Stimulated activated CD8-positive, alpha-beta memory T cell treated with anti-CD3 and anti-CD28 coated beads, Interleukin-15, amount 100 ng/mL, for 1 hour (primary cell): ENCODE measurements at regions not wholly inside any gene's neighbourhood (a gene's known extent, or its start where the extent isn't known, plus 50 kb on each side); places are given as distances from the start of the nearest gene placed in this dataset.
"Not testable (repeated sequence)": the region's sequence is repeated elsewhere in the genome, so short reads cannot be mapped to it uniquely, and the experiment has no call there.

ENCODE experiments used
- DNase-seq: peaks from one replicate; pipeline ENCODE4 v3.0.0-alpha.2; 2020; ENCODE audit warnings: low read depth

- no peak for DNase-seq
Observed at GRCh38 chr3:181920409-181920808, 208.7 kb downstream of the SOX2 start.

DNA sequence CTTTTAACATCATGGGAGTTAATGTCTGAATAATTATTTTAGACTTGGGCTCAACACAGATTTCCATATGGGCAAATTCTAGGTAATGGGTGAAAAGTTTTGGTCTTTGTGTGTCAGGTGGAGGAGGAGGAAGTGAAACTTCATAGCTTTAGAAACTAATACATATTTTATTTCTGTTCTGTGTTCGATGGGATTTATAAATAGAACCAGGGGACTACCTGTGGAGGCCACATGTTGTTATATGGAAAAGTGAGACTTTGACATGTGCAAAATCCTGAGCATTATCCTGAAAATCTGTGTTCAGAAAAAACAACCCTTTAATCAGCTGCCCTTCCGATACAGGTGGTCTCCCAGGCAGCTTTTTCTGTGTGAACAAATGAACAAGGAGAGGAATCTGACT is 209.5 kb downstream of the SOX2 start:
- DNase-seq: no peak

GRCh38 chr3:181925841-181926240 is 214.1 kb downstream of the SOX2 start:
- DNase-seq: not testable (repeated sequence)

DNA sequence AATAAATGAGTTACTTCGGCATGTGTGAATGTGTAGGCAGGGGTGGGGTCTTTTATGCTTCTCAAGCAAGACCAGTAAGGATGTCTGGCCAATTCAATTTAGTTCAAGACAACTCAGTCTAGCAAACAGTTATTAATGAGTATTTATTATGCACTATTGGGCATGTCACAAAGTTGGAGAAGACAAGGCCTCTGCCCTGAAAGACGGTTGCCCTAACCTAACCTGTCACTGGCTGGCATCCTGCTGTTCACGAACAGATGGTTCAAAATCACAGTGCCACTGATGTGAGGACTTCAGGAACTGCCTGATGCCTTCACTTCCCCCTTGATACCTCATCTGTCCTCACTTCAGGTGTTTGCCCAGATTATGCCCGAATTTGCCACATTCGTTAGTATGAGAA is 217.8 kb downstream of the SOX2 start:
- no peak for DNase-seq

- no peak for DNase-seq
Observed at GRCh38 chr3:181930105-181930504, 218.4 kb downstream of the SOX2 start.

GRCh38 chr3:181932039-181932438 is 220.3 kb downstream of the SOX2 start:
- no peak for DNase-seq

DNA sequence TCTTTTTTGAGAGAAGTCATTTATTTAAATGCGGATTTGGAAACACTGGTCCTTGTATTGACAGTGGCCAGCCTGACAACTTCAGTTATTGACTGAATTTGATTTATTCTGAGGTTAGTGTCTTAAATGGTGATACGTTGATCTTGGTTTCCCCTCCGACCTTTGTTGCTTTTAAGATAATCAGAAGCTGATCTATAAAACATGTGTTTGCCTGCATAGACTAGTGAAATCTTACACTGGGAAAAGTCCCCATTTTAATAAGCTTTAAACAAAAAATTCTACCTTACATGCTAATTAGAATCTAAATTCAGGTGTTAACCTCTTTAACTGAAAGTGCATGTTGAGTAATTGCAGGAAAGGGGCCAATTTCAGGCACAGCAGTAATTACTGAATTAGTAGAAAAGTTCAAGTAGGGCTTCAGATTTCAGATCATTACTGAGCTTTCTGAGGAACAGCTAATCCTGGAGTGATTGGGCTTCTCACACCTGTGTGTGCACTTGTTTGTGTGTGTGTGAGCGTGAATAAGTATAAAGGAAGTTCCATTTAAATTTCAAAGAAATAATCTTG is 221.4 kb downstream of the SOX2 start:
- no peak for DNase-seq

GRCh38 chr3:181935915-181936314 is 224.2 kb downstream of the SOX2 start:
- DNase-seq: no peak

GRCh38 chr3:181936774-181937173 is 225.0 kb downstream of the SOX2 start:
- DNase-seq: no peak

DNA sequence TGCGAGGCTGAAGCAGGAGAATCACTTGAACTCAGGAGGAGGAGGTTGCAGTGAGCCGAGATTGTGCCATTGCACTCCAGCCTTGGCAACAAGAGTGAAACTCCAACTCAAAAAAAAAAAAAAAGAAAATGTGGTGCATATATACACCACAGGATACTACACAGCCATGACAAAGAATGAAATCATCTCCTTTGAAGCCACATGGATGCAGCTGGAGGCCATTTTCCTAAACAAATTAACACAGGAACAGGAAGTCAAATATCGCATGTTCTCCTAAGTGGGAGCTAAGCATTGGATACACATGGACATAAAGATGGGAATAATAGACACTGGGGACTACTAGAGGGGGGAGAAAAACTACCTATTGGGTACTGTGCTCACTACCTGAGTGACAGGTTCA is 226.9 kb downstream of the SOX2 start:
- not testable (repeated sequence) for DNase-seq

- no peak for DNase-seq
Observed at GRCh38 chr3:181940703-181941102, 229.0 kb downstream of the SOX2 start.

- DNase-seq: no peak
Observed at GRCh38 chr3:181941250-181941649, 229.5 kb downstream of the SOX2 start.

- DNase-seq: no peak
Observed at GRCh38 chr3:181943285-181943684, 231.6 kb downstream of the SOX2 start.

- no peak for DNase-seq
Observed at GRCh38 chr3:181947606-181948005, 235.9 kb downstream of the SOX2 start.

DNA sequence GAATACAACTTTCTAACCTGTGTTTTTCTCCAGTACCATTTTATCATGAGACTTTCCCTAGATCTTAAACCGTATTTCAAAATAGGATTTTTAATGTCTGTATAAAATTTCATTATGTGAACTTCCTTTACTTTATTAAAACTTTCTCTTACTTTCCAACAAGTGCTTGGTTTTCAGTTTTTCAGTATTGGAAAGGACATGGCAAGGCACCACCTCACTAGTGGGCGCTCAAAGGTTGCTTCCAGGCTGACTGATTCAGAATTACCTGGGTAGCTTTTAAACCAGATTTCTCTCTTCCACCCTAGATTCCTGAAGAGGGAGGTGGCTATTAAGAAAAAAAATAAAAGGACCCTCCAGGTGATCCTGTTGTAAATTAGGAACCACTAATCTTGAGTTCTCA is 236.6 kb downstream of the SOX2 start:
- DNase-seq: no peak

- DNase-seq: no peak
Observed at GRCh38 chr3:181952221-181952620, 240.5 kb downstream of the SOX2 start.

DNA sequence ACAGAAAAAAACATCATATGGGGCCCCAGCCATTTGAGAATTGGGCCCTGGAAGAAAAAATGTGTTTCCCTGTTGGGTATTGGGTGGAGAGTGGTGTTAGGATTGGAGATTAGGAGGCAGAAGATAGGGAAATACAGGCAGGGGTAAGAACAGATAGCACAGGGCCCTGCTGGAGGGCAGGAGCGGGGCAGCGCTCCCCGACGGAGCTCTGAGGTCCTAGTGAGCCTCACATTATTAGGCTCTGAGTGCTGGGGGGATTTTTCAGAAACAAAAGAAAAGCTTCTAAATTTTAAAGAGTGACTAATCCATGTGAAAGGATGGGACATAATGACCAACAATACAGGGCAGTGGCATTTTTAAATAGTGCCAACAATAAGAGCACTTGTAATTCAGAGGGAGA is 241.2 kb downstream of the SOX2 start:
- no peak for DNase-seq

- no peak for DNase-seq
Observed at GRCh38 chr3:181955566-181955965, 243.8 kb downstream of the SOX2 start.

DNA sequence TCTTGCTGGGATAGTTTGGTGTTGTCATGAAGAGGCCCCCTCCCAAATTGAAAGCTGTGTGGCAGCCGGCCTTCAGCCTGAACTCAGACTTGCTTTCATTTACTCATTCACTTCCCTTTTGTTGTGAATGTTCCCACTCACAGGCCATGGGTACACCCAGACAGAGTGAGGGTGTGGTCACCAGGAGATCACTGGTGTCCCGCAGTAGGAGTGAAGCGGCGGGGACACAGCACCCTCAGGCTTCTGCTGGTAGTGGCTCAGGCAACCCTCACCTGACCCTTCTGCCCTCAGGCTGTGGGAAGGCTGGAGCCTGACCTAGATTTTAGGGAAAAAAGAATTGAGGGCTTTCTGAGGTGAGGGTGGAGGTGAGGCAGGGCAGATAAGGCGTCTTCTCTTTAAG is 244.4 kb downstream of the SOX2 start:
- DNase-seq: no peak

DNA sequence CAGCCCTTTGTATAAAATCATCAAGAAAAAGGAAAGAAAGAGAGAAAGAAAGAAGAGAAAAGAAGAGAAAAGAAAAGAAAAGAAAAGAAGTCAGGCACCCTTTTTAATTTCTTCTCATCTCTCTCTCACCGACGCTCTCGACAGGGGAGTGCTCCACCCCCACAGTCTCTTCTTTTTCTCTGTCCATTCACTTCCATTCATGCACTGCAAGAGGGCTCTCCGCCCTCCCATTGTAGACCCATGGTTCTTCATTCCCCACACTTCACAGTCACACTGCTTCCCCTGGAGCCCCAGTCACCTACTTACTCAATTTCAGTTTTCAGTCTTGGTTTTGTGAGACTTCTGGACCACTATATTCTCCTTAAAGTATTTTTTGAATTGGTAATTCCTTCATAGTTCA is 254.7 kb downstream of the SOX2 start:
- no peak for DNase-seq

DNA sequence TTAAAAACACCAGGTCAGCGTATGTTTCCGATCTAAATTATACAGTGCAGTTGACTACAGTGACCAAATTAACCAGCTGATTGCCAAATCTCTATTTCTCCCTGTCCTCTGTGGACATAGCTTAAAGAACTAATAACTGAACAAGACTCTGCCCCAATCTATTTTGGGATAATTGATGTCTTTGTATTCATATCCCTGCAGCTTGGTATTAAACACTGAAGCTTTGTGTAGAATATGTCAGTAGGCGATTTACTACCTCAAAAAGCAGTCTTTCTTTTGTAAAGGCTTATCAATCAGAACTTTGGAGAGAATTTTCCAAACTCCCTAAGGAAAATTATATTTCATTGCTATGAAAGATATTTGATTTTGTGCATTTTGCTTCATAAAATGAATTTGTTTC is 258.2 kb downstream of the SOX2 start:
- no peak for DNase-seq

DNA sequence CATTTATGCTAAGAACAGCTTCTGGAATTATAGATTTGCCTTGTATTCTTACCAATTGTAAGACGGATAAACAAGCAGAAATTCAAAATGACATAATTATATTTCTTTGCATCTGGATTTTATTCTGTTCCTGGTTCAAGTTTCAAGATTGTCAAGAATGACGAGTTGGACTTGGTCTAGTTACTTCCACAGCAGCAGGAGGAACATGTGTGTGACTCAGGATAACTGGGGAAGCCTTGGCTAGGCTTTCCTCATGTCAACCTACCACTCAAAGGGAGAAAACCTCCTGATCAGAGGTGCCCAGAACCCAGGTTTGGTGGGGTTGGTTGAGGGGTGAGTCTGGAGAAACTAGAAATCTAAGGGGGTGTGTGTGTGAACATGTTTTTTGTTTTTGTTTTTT is 259.7 kb downstream of the SOX2 start:
- no peak for DNase-seq

GRCh38 chr3:181974198-181974597 is 262.5 kb downstream of the SOX2 start:
- no peak for DNase-seq

DNA sequence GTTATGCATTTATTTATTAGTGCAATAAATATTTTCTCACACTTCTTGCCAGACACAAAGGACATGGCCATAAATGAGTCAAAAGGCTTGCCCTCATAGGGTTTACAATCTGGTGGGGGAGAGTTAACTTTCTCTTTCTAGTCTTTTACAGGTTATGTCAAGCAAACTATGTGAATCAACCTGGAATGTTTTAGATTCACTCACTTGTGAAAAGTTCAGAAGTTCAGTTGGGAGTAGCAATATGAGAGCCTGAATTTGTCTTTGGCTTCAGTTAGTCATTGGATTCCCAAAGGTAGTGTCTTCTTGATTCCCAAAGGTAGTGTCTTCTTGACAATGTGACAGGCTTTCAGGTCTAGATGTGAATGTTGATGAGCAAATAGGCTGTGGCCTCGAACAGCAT is 264.8 kb downstream of the SOX2 start:
- DNase-seq: no peak

GRCh38 chr3:181985386-181985785 is 273.7 kb downstream of the SOX2 start:
- DNase-seq: no peak
